DMS79 treated with DMSO at 0.1 percent for 48 hours (cell line): ENCODE measurements at regions not wholly inside any gene's neighbourhood (a gene's known extent, or its start where the extent isn't known, plus 50 kb on each side); places are given as distances from the start of the nearest gene placed in this dataset.

Experiments
- DNase-seq: peaks from one replicate; lab custom pipeline; 2025; lab: John Stamatoyannopoulos, UW

DNA sequence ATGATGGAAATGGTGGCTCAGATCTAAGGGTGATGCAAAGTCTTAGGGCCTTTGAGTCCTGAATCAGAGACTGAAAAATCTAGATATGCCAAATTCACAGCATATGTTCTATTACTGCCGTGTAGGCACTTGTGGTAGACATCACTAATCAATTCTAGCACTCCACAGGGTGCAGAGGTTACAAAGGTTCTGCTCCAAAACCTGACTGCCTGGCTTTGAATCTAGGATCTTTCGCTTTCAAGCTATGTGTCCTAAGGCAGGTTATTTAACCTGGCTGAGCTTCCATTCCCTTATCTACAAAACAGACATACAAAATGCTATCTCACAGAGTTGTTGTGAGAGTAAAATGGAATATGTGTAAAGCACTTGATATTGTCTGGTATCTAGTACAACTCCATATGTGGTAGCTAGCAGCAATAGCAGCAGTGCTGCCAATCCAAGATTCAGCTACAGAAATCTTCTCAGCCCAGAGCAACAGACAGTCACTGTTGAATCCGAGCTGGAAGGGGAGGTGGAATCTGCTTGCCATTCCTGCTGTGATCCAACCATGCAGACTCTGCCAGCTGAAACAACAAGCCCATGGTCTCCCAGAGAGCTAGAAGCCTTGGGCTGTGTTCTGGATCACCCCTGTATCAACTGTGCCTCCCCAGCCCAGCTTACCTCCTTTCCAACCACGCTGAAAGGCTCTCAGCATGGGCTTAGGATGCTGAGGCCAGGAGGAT, 206.9 kb downstream of the TFAP2C start:
- DNase-seq, result no peak

- no peak for DNase-seq
Observed at GRCh38 chr20:56839222-56839621, 210.1 kb downstream of the TFAP2C start.

DNA sequence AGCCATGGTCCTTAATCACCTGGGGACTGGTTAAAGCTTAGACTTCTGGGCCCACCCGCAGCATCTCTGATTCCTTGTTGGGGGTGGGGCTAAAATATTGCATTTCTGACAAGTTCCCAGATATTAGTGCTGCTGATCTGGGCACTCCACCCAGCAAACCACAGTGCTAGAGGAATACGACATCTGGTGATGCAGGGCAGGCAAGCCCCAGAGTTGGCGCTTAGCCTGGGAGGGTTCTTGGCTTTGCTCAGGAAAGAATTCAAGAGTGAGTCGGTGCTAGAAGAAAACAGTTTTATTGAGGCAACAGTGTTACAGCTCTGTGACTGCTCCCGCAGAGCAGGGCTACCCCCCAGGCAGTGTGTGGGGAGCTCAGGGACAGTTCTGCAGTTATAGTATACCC, 210.7 kb downstream of the TFAP2C start:
- no peak for DNase-seq

- no peak for DNase-seq
Observed at GRCh38 chr20:56840716-56841261, 211.7 kb downstream of the TFAP2C start.

DNA sequence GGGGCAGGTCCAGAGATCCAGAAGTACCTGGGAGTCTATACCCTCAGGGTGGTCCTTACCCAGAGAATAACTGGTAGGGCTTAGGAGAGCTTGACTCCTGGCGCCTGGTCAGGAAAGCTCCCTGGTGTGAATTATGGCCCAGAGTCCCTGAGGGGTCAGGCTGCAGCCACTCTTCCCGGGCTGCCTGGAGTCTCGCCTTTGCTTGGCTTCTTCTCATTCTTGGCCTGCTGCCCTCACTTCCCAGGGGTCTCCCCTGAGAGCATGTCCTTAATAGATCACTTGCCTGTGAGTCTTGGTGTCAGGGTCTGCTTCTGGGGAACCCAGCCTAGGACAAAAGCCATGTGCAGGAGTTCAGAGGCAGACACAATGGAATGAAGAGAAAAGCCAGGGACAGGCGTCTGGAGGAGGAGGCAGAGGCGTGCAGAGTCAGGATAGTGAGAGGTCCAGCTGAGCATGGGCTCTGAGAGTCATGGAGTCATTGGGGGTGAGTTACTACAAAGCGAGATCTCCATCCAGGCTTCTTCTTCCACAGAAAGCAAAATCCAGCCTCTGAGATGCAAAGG, 212.3 kb downstream of the TFAP2C start:
- DNase-seq, result no peak

DNA sequence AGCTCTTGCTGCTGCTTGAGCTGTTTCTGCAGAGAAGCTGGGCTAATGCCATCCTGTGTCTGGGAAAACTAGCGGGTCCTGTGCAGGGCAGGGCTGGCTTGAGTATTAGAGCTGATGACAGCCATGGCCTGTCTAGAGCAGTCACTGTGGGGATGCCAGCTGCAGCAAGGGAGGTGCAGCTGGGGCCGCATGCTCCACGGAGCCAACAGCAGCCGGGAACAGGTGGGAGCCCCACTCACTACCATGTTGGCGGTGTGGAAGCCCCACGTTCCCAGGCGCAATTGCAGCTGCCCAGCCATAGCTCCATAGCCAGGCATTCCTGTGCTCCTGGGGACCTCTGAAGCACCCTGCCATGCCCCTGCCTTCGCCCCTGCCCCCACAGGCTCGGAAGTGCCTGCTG, 212.9 kb downstream of the TFAP2C start:
- DNase-seq, result no peak

GRCh38 chr20:56843386-56843785, 214.3 kb downstream of the TFAP2C start:
- DNase-seq, result peak; percentile 5

GRCh38 chr20:56843817-56844216, 214.7 kb downstream of the TFAP2C start:
- DNase-seq, result no peak

GRCh38 chr20:56845546-56846086, 216.5 kb downstream of the TFAP2C start:
- DNase-seq, result no peak

GRCh38 chr20:56848561-56848960, 219.5 kb downstream of the TFAP2C start:
- no peak for DNase-seq

DNA sequence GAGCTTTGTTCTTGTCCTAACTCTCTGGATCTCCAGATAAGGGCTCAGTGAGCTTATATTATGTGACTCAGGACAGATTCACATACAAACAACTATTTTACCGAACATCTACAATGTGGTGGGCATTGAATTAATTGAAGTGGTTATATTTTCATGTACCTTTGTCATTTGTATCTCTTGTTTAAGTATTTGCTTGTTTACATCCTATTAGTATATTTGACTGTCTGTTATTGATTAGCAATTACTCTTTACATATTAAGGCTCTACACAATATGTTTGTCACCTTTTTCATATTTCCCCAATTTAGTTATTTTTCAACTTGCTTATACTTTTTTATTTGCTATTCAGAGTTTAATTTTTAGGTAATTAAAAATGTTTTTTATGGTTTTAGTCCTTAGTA, 222.4 kb downstream of the TFAP2C start:
- no peak for DNase-seq

DNA sequence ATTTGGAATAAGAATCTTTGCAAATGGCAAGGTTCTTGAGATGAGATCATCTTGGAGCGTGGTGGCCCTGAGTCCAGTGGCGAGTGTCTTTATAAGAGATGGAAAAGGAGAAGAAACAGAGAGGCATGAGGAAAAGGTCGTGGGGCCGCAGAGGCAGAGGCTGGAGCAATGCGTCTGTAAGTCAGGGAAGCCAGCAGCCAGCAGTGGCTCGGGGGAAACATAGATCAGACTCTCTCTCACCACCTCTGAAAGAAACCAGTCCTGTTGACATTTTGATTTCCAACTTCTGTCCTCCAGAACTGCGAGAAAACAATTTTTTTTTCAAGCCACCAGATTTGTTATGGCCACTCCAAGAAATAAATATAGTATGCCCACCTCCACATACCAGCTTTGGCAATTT, 226.6 kb downstream of the TFAP2C start:
- no peak for DNase-seq

DNA sequence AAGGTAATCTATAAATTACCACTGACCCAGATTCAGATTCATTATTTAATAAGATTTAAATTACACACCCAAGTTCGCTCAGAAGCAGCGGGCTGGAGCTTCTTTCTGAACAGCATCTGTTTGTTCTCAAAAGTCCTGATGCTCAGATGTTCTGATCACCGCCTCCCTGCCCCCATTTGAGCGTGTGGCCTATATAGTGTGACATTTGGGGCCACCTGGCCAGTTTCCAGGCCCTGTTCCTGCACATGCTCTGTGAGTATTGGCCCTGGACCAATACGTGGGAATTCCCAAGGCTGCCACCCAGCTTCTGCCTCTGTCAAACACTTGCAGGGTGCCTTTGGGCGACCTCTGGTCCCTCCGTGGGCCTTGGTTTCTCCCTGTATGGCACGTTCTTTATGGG, 228.8 kb downstream of the TFAP2C start:
- no peak for DNase-seq

- DNase-seq, result no peak
Observed at GRCh38 chr20:56859039-56859800, 230.1 kb downstream of the TFAP2C start.

DNA sequence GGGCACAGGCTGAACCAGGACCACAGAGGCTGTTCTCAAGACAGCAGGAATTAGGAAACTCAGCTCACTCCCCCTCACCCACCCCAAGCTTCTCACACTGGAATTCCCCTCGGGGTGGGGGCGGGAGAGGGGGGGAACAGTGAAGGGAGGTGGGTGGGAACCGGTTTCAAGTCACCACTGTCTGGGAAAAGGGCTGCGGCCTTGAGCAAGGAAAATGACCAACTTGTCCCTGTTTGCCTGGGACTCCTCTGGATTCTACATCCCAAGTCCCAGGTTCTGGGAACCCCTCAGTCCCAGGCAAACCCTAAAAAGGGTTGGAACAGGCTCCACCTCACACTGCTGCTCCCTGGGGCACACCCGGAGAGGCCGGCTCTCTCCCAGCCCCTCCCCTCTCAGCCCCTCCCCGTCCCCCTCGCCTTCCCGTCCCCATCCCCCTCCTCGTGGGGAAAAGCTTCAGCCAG, 230.7 kb downstream of the TFAP2C start:
- no peak for DNase-seq

DNA sequence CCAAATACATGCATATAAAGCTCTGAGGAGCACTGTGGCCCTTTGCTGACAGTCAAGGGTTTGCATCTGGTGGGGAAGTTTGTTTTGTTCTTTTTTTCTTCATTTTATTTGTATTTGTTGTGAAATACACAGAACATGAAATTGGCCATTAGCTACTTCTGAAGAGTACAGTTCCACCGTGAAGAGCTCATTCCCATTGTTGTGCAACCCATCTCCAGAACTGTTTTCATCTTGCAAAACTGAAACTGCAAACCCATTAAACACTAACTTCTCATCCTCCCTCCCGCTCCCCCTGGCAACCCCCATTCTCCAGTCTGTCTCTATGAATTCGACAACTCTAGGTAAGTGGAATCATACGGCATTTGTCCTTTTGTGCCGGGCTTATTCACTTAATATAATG, 231.3 kb downstream of the TFAP2C start:
- DNase-seq, result no peak

DNA sequence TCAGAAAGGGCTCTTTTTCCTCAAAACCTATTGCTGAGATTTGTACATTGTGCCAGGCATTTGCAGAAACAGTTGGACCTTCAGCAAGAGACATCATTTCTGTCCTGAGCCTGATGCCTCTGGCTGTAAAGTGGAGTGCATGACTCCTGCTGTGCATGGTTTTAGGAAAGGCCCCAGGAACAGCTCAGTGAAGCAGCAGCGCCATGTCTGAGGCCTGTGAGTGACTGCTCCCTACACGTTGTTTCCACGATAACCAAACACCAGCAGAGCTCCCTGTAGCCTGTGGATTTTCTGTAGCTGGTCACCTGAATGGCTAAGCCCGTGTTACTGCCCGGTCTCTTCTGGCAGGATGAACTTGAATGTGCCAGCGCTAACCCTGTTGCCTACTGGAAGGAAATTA, 232.5 kb downstream of the TFAP2C start:
- no peak for DNase-seq

DNA sequence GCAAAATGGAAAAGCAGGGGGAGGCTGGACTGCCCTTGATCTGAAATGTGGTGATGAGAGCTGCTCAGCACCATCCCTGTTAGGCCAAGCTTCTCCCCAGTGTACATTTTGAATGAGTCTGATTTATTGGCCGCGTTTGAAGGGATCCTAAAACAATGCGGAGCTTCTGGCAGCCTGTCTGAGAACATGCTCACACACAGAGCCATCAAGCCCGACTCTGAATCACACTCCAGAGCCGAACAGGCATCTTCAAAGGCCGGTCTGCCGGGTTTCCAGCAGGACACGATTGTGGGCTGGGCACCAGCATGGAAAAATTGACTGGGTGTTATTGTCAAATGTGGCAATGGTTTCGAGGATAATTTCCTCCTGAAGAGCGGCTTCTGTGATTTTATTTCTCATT, 235.9 kb downstream of the TFAP2C start:
- no peak for DNase-seq

DNA sequence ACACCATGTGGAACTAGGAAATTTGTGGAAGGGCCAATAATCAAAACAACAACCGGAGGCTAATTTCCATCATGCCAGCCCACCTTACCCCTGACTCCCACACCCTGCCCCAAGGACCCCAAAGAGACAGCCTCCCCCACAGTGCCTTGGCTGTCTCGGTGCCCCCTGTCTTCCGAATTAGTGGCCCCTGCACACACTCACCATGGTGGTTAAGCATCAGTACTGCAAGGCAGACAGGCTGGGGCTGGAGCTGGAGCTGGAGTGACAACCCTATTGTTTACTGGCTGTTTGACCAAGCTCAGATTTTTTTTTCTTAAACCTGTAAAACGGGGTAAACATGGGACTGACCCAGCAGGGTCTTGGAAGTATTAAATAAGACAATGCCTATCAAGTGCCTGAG, 238.0 kb downstream of the TFAP2C start:
- no peak for DNase-seq

- no peak for DNase-seq
Observed at GRCh38 chr20:56868746-56869145, 239.6 kb downstream of the TFAP2C start.

GRCh38 chr20:56870271-56870670, 241.2 kb downstream of the TFAP2C start:
- no peak for DNase-seq

DNA sequence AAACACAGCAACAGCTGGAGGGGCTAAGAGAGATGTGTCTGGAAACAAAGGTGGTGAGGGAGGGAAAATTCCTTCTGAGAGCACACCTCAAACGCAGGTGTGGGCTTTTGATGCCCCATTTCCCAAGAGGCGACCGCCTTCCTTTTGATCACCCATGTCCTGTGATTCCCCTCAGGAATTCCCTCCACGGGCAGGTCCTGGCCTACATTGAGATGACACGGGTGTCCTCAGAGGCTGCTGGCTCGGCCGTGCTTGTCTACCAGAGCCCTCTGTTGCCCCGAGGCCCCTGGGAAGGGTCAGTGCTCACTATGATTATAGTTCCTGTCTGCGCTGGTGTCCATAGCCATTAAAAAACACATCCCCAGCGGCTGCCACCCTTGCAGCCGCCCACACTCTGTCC, 242.6 kb downstream of the TFAP2C start:
- no peak for DNase-seq
